ENCODE measurements at regions not wholly inside any gene's neighbourhood (a gene's known extent, or its start where the extent isn't known, plus 50 kb on each side); places are given as distances from the start of the nearest gene placed in this dataset.
"Not testable (repeated sequence)": the region's sequence is repeated elsewhere in the genome, so short reads cannot be mapped to it uniquely, and the experiment has no call there.

DNA sequence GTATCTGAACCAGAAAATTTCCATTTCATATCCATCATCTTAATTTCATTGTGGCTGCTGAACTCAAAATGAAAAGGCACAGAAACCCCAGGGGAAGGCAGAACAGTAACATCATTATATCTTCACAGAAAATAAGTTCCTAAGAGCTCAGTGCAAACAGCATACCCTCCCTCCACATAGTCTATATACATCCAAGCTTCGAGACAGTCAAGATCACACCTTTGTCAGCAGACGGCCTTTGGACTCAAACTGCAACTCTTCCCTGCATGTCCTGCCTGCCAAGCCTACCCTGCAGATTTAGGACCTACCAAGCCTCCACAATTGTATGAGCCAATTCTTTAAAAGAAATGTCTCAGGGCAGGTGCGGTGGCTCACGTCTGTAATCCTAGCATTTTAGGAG, 502.1 kb downstream of the SUCLG1 start:
- DNase-seq, result no peak

DNA sequence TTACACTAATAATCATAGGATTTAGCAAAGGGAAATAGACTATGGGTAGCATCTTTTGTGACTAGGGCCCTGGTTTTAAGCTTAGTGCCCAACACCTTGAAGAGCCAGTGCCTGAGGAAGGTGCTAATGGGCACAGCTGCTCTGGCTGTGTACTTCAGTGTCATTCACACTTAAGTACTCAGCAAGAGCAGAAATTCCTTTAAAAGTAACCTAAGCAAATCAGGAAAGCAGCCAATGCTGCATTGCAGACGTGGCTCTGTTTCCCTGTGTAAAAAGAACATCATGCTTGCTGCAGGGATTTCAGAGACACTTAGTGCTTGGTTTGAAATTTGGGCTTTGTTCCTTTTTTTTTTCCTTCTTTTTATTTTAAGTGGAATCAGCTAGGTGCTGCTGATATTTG, 505.4 kb downstream of the SUCLG1 start:
- no peak for DNase-seq

DNA sequence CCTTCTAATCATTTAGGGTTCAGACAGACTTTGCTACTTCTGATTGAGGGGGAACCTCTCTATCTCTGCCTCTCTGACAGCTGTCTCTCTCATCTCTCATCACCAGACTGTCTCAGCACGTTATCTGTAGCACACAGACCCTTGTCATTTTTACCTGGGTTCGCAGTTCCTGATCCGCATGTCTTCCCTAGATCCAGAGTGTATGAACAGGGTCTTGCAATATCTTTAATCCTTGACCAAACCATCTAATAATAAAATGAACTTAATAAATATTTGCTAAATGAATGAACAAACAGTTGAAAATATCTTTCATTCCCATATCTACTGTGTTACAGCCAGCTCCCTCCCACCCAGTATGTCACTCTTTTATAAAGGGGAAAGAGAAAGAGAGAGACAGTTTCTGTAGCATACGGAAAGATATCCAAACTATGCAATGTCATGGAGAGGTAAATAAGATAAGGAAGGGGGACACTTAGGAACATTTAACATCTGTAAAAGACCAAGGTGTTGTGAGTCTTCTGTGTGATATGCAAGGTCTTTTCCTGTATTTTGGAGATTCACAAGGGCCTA, 507.6 kb downstream of the SUCLG1 start:
- no peak for DNase-seq

DNA sequence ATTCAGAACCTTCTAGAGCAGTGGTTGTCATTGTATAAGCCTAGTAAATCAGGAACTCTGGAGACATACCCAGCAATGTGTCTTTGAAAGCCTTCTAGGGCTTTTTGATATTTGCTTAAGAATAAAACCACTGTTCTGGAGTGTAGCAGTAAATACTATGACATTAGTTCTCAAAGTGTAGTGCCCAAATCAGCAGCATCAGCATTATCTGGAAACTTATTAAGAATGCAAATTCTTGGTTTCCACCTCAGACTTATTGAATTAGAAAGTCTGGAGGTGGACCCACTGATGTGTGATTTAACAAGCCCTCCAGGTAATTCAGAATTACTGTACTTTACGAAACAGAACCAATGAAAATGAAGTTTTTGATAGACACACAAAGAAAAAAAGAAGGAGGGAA, 509.7 kb downstream of the SUCLG1 start:
- no peak for DNase-seq

DNA sequence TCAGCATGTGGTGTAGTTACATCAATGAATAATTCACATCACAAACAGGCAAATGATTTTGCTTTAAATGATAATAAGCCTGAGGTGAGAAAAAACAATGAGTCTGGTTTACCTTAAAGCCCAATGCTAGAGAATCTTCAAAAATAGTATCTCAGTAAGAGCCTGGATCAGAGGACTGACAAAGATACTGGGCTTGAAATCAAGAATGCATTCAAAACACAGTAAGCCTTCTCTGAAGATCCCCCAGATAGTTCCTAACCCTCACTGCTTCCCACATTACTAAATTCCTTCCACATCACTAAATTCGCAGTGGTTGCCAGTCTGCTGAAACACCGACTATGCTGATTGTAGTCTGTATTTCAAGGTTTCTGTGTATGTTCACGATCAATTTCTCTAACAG, 514.9 kb downstream of the SUCLG1 start:
- no peak for DNase-seq

DNA sequence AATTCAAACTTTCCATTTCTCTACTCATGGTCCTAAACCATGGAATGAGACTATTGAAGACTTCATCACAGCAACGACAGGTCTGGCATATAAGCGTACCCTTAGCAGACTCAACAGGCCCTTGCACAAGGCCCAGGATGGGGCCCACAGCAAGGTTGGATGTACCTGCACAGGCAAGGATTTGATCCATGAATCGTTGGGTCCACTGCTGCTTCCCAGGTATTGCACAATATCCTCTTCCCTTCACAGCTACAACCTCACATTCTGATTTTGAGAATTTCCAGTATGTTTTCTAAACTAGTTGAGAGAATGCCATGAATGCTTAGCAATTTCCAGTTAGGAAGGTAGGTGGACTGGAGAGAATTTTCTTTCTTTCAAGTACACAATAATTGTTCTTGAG, 515.8 kb downstream of the SUCLG1 start:
- DNase-seq, result no peak

DNA sequence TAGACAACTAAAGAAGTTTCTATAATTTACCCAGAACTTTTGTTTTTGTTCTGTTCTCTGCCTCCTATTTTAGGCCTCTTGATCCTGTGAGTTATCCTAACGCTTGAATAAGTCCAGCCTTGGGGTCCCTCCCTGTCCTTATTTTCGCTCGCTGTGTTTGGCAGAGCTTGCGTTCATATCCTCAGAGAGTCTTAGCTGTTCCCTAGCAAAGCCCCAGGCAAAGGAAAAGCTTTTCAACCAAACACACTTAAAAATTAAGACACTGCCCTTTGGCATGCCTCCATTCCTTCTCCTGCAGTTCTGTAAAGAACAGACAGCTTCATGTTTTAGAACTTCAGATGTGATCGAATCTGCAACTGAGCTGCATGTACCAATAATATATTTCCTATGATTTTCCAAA, 517.2 kb downstream of the SUCLG1 start:
- DNase-seq, result no peak

DNA sequence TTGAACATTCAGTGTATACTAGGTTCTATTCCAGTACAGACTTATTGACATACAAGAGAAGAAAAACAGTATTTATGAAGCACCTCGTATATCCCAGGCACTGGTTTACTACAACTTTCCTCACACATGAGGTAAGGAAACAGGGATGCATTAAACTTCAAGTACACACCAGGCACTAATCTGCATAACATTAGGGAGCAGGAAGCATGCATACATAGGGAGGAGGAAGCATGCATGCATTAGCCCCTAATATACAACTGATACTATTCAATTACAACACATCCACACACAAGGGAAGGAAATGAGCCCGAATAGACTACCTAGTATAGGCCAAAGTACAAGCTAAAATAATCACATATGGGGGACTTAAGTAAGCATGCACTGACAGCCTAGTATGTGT, 525.3 kb downstream of the SUCLG1 start:
- no peak for DNase-seq

DNA sequence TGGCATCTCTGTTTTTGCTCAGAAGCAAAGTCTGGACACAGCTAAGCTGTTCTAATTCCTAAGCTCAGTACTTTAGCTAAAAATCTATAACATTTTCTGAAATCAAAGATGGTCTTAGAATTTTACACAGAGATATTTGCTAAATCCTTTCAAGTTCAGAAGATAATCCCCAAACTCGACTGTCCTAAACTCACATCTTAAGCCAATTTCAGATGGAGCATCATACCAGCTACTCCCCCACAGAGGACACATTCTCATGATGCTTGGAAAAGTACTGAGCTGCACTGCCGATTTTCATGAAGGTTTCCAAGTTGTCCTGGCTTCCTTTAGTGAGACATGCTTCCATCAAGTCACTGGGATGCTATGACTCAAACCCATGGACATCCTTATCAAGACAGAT, 535.5 kb downstream of the SUCLG1 start:
- DNase-seq, result no peak

DNA sequence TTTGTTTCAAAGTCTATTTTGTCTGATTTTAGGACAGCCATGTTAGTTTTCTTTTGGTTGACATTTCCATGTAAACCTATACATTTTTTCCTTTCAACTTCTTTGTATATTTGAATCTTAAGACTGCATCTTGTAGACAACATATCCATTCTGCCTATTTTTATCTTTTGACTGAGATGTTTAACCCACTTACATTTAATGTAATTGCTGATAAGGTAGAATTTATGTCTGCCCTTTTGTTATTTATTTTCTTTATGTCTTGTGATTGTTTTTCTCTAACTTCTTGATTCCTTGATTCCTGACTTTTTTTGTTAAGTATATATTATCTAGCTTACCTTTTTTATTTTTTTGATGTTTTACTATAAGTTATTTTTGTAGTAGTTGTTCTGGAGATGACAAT, 542.5 kb downstream of the SUCLG1 start:
- DNase-seq, result no peak

DNA sequence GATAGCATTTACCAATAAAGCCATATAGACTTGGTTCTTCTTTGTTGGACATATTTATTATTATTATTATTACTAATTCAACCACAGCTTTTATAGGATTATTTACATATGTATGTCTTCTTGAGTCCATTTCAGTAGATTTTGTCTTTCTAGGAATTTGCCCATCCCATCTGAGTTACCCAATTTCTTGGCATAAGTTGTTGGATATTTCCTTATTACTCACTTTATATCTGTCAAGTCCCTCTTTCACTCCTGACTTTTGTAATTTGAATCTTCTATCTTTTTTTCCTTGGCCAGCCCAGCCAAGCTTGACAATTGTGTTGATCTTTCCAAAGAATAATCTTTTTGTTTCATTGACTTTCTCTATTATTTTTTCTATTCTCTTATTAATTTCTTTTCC, 543.7 kb downstream of the SUCLG1 start:
- no peak for DNase-seq

DNA sequence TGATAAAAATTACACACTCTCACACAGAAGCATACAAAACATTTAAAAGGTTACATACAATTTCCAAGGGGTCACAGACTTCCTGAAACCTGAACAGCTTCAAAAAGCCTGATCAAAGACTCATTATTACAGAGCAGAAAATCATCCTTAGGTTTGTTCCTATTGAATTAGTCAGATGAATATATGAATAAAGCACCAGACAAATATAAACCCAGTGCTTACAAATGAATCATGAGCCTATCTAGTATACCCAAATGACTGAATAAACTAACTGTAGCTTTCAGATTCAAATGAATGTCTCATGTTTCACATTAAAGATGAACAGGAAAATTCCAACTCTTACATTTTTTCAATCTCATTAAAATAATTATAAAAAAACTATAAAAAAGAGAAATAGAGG, 550.3 kb downstream of the SUCLG1 start:
- DNase-seq, result no peak

DNA sequence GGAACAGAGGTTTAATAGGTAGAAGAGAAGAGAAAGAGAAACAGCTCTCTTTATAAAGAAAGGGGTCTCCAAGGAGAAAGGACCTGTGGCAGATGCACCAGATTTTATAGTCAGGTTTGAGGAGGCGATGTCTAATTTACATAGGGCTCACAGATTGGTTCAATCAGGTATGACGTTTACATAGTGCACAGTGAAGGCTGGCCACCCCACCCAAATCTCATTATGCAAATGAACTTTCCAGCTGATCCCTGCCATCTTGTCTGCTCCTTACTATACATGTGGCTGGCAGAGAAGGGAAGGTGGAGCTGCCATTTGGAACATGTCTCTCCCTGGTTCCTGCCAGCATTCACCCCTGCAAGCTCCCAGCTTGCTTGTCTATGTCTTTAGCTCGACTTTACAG, 557.8 kb downstream of the SUCLG1 start:
- no peak for DNase-seq

DNA sequence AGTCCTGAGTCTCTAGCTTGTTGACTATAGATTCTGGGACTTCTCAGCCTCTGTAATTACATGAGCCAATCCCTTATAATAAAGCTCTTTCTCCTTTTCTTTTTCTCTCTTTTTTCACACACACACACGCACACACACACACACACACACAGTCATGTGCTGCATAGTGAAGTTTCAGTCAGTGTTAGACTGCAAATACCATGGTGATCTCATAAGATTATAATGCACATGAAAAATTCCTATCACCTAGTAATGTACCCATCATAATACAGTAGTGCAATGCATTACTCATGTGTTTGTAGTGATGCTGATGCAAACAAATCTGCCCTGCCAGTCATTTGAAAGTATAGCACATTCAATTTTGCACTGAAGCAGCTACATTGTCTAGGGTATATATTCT, 558.2 kb downstream of the SUCLG1 start:
- DNase-seq, result no peak

DNA sequence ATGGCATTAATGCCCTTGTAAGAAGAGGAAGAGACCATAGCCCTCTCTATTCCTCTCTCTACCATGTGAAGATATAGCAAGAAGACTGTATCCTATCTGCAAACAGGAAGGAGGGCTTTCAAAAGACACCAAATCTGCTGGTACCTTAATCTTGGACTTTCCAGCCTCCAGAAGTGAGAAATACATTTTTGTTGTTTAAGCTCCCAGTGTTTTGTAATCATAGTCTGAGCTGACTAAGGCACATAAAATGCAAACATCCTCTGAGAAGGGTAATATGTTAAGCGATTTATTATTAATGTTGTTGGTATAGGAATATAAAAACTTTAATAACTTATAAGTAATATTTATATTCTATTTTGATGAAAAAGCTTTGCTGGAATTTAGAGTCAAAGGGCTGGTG, 559.8 kb downstream of the SUCLG1 start:
- DNase-seq, result no peak

DNA sequence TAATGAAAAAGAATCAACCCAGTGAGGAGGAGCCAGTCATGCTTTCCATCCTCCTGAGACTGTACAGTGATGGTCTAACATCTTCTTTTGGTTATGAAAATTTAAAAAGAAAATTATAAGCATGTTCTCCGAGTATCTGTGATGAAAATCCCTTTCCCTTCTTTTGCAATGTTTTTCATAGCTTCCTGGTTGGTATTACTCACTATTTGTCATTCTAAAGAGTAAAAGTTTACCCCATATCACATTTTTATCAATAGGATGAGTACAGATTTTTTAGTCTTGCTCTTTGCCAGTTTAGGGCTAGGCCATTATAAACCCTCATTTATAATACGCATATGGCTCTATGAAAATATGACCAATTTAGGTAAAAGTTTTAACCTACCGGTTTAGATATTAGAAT, 564.1 kb downstream of the SUCLG1 start:
- no peak for DNase-seq

DNA sequence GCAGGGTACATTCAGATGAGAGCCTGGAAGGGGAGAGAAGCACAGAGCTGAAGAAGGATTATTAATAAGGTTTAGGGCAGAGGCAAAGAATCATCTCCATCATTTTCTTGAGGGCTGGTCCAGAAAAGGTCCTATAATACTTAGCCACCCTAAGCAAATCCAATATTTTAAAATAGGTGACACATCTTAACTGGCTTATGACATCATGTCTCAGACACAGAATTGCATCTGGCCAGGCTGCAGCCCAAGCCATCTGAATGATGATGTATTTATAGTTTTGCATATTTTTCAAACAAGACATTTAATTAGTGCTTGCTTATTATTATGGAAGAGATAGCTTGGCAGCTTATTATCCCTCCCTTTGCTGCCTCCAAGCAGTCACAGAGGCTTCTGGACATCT, 571.3 kb downstream of the SUCLG1 start:
- DNase-seq, result no peak

DNA sequence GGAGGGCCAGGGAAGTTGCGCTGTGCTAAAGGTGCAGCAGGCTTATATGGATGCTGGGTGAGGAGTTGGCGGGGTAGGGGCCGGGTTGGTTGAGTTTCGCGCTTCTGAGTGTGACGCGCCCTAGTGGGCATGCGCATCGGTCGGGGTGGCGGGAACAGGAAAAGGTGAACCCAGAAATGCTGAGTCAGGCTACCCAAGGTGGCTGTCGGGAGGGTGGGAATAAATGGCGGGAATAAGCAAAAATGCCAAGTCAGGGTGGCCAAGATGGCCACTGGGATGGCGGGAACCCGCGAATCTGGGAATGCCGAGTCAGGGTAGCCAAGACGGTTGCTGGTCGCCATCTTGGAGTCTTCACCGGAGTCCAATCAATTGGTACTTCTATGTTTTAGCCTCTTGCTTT, 580.0 kb downstream of the SUCLG1 start:
- DNase-seq, result no peak

DNA sequence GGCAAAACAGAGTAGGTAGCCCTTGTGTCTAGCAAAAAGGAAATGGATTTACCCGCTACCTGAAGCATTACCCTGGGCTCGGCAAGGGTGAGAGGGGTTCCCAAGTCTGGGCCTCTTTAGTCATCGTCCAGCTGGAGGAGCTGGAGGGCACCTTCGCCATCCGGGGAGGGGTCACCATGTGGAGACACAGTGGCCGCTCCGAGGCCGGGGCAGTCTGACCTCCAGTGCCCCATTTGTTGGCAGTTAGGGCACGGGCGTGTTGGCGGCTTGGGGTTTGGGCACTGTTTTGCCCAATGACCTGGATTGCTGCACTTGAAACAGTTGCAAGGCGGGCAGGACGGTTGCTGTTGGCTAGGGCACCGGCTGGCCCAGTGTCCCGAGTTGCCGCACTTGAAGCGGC, 581.8 kb downstream of the SUCLG1 start:
- not testable (repeated sequence) for DNase-seq

DNA sequence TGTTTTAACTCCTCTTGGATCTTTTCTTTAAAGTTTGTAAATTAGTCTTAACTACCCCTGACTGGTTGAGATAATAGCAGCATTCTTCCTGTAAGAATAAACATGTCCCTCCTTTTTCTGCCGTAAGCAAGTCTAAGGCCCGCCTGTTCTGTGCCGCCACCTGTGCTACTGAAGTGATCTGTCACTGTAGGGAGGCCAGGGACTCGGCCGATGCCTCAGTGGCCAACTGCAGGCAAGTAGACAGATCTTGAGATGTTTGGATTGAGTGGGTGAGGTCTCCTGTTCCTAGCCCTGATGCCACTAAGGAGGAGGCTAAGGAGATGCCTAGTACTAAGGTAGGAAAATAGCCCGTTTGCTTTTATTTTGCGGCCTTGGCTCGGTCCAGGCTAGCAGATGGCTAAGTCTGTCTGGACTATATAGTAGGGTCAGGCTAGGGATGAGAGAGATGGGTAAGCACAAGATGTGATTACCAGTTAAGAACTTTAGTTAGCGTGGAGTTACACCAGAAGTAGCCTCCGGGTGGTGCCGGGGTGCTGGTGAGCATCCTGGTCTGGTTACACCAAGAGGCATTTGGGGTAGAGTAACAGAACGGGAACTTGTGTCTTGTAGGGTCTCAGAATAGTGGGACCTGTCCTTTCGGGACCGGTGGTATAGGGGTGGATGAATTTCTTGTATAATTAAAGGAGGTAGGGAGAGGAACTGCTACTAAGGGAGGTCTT, 584.2 kb downstream of the SUCLG1 start:
- DNase-seq, result no peak

DNA sequence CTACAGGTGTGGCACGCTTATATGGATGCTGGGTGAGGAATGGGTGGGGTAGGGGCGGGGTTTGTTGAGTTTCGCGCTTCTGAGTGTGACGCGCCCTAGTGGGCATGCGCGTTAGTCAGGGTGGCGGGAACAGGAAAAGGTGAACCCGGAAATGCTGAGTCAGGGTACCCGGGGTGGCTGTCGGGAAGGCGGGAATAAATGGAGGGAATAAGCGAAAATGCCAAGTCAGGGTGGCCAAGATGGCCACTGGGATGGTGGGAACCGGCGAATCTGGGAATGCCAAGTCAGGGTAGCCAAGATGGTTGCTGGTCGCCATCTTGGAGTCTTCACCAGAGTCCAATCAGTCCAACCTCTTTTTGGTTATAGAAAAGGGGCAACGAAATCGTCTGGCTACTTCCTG, 585.0 kb downstream of the SUCLG1 start:
- no peak for DNase-seq

DNA sequence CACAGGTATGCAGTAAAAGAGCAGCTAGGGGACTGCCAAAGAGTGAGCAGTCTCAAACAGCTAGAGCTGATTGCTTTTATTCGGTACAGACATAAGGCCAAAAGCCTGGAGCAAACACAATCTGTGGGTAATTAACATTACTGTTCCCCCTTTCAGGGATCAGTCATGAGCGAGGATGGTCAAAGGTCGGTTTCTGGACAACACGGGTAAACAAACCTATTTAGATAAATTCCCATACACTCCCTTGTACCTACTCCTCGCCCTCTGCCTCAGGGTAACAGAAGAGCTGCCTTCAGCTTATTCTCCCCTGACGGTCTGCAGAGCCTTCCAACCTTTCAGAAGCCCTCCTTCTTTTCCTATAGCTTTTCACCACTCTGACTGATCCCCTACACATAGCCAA, 586.0 kb downstream of the SUCLG1 start:
- DNase-seq, result no peak

DNA sequence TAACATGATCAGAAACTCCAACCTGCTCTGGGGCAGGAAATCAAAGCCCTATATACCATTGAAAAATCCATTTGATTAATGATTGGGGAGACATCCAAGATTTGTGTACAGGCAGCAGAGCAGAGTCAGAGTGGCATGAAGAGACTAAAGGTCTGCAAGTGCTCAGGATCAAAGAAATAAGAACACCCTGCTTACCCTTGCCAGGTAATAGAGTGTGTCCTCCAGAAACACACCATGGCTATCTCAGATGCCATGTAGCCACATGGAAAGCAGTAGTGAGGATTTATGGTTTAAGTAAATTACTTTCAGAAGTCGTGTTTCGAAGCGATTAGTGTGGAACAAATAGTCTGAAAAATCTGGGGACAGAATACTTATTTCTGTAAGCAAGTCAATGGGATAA, 592.9 kb downstream of the SUCLG1 start:
- DNase-seq, result no peak

DNA sequence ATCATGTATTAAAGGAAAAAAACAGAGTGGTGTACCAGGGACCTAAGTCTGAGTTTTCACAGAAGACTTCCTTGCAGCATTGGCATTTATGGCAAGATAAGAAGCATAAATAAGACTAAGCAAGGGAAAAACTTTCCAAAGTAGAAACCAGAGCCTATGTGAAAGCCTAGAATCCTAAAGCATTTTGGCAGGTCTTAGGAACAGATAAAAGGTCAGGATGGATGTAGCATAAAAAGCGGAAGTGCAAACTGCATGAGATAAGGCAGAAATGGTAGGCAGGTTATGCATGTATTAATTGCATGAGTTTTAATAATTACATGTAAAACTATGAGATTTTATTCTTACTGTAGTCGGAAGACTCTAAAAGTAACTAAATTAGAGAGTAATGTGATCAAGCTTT, 596.5 kb downstream of the SUCLG1 start:
- DNase-seq, result no peak

DNA sequence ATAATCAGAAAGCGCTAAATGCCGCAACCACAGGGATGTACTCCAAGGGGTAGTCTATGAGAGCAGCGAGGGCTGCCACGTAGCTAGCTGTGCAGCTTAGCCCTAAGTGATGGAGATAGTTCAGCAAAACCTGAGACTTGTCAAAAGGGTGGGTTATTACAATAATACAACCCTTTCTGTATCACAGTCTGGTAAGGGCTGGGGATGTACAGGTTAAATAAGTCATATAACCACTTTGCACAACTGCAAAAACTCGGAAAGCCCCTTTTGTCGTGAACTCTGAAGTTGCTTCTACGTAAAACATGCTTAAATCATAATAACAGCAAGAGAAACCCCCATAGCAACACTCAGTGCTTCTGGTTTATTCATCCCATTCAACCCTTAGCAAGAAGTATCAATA, 598.8 kb downstream of the SUCLG1 start:
- DNase-seq, result no peak
